ENCODE measurements at regions not wholly inside any gene's neighbourhood (a gene's known extent, or its start where the extent isn't known, plus 50 kb on each side); places are given as distances from the start of the nearest gene placed in this dataset.

DNA sequence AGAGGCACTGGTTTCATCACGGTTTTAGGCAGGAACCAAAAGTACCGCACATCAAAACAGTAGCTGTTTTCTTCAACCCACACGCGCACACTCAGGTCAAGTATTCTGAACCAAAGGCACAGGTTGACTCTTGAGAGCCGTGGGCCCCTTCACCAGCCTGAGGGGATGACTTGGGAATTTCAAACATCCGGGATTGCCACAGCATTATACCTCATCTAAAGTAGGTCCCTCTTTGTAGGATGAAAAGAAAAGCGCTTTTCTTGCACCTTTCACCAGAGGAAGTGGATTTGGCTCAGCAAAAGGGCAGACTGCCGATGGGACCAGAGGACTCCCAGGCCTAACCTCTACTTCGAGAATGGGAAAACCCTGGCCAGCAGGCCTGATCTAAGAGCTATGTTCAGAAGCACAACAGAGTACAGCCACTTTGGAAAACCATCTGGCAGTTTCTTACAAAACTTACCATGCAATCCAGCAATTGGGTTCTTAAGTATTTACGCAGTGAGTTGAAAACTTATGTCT lies 88.2 kb upstream of the PROK2 start:
- H3K4me1 Mint-ChIP-seq, result peaks cover 53% of the 10 kb centered on the region
- no peak for DNase-seq
- TF ChIP-seq, protein P1, sequence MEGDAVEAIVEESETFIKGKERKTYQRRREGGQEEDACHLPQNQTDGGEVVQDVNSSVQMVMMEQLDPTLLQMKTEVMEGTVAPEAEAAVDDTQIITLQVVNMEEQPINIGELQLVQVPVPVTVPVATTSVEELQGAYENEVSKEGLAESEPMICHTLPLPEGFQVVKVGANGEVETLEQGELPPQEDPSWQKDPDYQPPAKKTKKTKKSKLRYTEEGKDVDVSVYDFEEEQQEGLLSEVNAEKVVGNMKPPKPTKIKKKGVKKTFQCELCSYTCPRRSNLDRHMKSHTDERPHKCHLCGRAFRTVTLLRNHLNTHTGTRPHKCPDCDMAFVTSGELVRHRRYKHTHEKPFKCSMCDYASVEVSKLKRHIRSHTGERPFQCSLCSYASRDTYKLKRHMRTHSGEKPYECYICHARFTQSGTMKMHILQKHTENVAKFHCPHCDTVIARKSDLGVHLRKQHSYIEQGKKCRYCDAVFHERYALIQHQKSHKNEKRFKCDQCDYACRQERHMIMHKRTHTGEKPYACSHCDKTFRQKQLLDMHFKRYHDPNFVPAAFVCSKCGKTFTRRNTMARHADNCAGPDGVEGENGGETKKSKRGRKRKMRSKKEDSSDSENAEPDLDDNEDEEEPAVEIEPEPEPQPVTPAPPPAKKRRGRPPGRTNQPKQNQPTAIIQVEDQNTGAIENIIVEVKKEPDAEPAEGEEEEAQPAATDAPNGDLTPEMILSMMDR (IDR thresholded peaks at IDR 0.05), result no peak
- H3K4me3 Mint-ChIP-seq, result no peak overlapping the region
- H3K27me3 Mint-ChIP-seq (ENCODE audit: low read depth, poor library complexity), result peaks cover 13% of the 10 kb centered on the region
- peaks cover 17% of the 10 kb centered on the region for H3K36me3 Mint-ChIP-seq (ENCODE audit: low read depth)
- peaks cover 33% of the 10 kb centered on the region for H3K9me3 Mint-ChIP-seq
- H3K27ac Mint-ChIP-seq, result no peak overlapping the region

DNA sequence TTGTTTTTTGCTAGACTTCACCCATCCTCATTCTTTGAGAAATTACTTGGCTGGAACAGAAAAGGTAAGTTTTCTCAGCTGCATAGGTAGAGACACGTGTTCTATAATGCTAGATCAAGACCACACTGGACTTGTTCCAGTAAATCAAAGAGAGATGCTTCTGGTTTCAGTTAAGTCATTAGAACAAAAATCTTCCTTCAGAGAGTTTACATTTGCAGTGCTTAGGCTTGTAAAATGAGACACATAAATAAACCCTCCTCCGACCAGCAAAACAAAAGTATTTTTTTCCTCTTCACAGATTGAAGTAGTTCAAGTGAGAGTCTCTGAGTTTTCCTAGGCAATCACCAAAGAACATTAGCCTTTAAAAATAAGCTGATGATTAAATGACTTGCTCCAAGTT lies 87.3 kb upstream of the PROK2 start:
- Mint-ChIP-seq H3K4me1 (peaks cover 44% of the 10 kb centered on the region), H3K36me3 (ENCODE audit: low read depth) (peaks cover 25% of the 10 kb centered on the region), H3K9me3 (peaks cover 42% of the 10 kb centered on the region), H3K27ac (no peak overlapping the region), H3K4me3 (no peak overlapping the region), H3K27me3 (ENCODE audit: low read depth, poor library complexity) (peaks cover 11% of the 10 kb centered on the region)
- TF ChIP-seq, protein P1 (IDR thresholded peaks at IDR 0.05), result no peak
- no peak for DNase-seq

DNA sequence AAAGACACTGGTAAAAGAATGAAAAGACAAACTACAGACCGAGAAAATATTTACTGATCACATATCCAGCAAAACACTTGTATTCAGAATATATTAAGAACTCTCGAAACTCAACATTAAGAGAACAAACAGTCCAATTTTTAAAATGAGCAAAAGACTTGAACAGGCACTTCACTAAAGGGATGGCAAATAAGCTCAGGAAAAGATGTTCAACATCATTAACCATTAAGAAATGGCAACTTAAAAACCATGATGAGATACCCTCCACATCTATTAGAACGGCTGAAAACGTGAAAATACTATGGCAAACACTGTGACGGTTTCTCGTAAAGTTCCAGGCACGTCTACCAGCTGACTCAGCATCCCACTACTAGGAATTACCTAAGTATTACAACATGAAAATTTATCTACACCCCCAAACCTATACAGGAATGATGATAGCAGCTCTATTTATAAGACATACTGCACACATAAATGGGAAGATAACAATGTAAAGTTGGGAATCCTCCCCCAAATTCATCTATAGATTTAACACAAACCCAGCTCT lies 86.1 kb upstream of the PROK2 start:
- H3K4me1 Mint-ChIP-seq, result peaks cover 32% of the 10 kb centered on the region
- peaks cover 25% of the 10 kb centered on the region for H3K36me3 Mint-ChIP-seq (ENCODE audit: low read depth)
- H3K27ac Mint-ChIP-seq, result no peak overlapping the region
- peaks cover 6% of the 10 kb centered on the region for H3K27me3 Mint-ChIP-seq (ENCODE audit: low read depth, poor library complexity)
- TF ChIP-seq, protein P1 (IDR thresholded peaks at IDR 0.05), result no peak
- no peak for DNase-seq
- peaks cover 47% of the 10 kb centered on the region for H3K9me3 Mint-ChIP-seq
- H3K4me3 Mint-ChIP-seq, result no peak overlapping the region

DNA sequence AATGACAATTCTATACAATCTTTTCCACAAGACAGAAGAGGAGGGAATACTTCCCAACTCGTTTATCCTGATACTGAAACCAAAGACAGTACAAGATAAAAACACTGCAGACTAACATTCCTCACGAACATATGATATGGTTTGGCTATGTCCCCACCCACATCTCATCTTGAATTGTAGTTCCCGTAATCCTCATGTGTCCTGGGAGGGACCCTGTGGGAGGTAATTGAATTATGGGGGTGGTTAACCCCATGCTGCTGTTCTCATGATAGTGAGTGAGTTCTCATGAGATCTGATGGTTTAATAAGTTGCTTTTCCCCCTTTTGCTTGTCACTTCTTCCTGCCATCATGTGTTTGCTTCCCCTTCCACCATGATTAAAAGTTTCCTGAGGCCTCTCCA lies 83.9 kb upstream of the PROK2 start:
- TF ChIP-seq, protein P1 (IDR thresholded peaks at IDR 0.05), result no peak
- H3K4me3 Mint-ChIP-seq, result no peak overlapping the region
- peaks cover 47% of the 10 kb centered on the region for H3K9me3 Mint-ChIP-seq
- H3K27me3 Mint-ChIP-seq (ENCODE audit: low read depth, poor library complexity), result peaks cover 6% of the 10 kb centered on the region
- peak overlapping the region; percentile 65 for H3K27ac Mint-ChIP-seq
- H3K36me3 Mint-ChIP-seq (ENCODE audit: low read depth), result peaks cover 25% of the 10 kb centered on the region
- H3K4me1 Mint-ChIP-seq, result peaks cover 27% of the 10 kb centered on the region
- no peak for DNase-seq

DNA sequence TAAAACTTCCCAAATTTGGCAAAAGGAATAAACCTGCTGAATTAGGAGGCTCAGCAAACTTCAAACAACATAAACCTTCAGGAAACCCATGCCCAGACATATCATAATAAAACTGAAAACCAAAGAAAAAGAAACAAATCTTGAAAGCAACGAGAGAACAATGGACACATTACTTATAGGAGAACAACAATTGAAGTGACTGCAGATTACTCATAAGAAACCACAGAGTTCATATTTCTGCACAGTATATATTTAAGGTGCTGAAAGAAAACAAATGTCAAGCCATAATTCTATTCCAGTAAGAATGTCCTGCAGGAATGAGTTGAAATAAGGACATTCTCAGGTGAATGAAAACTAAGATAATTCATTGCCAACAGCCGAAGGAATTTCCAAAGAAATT lies 80.8 kb upstream of the PROK2 start:
- DNase-seq, result no peak
- Mint-ChIP-seq H3K4me1 (peaks cover 15% of the 10 kb centered on the region), H3K4me3 (no peak overlapping the region), H3K36me3 (ENCODE audit: low read depth) (peaks cover 25% of the 10 kb centered on the region), H3K27ac (no peak overlapping the region), H3K9me3 (peaks cover 50% of the 10 kb centered on the region), H3K27me3 (ENCODE audit: low read depth, poor library complexity) (peaks cover 9% of the 10 kb centered on the region)
- TF ChIP-seq, protein P1 (IDR thresholded peaks at IDR 0.05), result no peak

DNA sequence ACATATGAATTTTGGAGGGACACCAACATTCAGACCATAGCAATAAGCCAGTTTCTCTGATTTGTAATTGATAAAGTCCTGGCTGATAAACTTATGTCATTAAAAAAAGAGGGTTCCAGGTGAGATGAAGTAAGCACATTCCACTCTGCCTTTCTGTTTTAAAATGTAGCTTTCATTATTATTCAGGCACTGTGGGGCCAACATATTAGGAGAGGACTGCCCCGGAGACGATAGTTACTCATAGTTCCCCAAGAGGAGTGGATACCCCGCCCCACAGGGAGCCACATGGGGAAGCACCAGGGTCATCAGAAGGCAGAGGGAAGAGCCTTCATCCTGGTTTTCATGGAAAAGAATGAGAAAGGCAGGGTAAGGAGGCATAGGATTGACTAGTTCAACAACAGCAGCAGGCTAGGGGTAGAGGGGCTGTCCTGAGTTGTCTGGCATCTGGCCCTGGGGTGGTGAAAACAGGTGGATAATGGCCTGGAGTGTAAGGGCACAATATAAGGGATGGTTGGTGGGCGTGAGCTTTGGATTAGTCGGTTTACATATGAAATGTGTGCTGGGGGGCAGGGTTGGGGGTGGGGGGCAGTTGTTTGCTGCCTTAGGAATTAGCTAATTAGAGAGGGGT lies 78.7 kb upstream of the PROK2 start:
- H3K9me3 Mint-ChIP-seq, result peaks cover 39% of the 10 kb centered on the region
- H3K27ac Mint-ChIP-seq, result no peak overlapping the region
- no peak for DNase-seq
- TF ChIP-seq, protein P1 (IDR thresholded peaks at IDR 0.05), result no peak
- peaks cover 16% of the 10 kb centered on the region for H3K4me1 Mint-ChIP-seq
- H3K27me3 Mint-ChIP-seq (ENCODE audit: low read depth, poor library complexity), result peaks cover 11% of the 10 kb centered on the region
- H3K4me3 Mint-ChIP-seq, result no peak overlapping the region
- H3K36me3 Mint-ChIP-seq (ENCODE audit: low read depth), result peaks cover 11% of the 10 kb centered on the region
